ENCODE measurements at regions not wholly inside any gene's neighbourhood (a gene's known extent, or its start where the extent isn't known, plus 50 kb on each side); places are given as distances from the start of the nearest gene placed in this dataset.

DNA sequence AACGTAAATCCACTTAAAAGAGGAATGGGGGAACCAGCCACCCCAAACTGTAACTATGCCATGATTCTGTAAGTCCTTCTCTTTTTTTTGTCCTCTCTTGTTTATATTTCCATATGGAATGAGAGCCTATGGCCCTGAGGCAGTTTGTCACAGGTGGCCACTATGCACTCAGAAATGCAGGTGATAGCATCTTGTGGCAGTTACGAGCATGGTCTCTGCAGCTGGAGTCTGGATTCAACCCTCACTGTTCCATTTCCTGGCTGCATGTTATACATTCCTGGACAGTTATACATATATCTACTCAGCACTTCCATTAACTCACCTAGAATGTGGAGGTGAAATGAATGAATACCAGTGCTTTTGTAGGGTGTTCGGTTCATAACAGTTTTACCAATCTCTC is 291.5 kb upstream of the FANCL start:
- no peak for DNase-seq (ENCODE audit: low read depth in 4 of 4, low spot score in 3 of 4)

GRCh38 chr2:58527647-58528046 is 286.5 kb upstream of the FANCL start:
- no peak for DNase-seq (ENCODE audit: low read depth in 4 of 4, low spot score in 3 of 4)

DNA sequence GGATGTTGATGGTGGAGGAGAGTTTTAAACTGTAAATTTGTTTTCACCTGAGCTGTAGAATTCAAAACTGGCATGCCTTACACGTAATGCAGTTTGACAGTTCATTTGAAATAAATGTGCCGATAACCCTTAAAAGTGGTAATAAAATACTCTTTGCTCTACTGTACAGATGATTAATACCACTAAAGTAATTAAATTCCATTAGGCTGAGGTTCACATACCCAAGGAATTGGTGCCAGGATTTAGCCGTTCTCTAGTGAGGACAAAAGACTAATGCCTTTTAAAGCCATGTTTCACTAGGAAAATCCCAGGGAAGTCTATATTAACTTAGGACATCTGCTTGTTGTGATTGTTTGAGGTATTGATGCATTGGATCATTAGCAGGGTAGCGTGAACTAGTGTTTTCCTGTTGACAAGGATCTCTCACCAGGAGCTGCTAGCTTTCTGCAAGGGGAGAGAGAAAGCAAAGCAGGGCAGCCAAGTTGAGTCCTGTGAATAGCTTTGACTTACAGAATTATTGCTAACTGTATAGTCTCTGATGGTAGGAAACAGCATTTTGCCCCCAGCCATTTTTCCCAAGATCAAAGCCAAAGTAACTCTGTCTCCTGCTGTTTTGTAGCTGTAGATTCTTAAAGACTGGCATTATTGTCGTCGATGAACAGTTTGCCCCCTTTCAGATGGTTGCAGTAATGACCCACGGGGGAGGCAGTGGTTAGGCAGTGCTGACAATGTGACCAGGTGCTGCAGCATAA is 280.9 kb upstream of the FANCL start:
- no peak for DNase-seq (ENCODE audit: low read depth in 4 of 4, low spot score in 3 of 4)

GRCh38 chr2:58520903-58521302 is 279.8 kb upstream of the FANCL start:
- DNase-seq (ENCODE audit: low read depth in 4 of 4, low spot score in 3 of 4) = no peak

GRCh38 chr2:58517881-58518280 is 276.8 kb upstream of the FANCL start:
- no peak for DNase-seq (ENCODE audit: low read depth in 4 of 4, low spot score in 3 of 4)

DNA sequence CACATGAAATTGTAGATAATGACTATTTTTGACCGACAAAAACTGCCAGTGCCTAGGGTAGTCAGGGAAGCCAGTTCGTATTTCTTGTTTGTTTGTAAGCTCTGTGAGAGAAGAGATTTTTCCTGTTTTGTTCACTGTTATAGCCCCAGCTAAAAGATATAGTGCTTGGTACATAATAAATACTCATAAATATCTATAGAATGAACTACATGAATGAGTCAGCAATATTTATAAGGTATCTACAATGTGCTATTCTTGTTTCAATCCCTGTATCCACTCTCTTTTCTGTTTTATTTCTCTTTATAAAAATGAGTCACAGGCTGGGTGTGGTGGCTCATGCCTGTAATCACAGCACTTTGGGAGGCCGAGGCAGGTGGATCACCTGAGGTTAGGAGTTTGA is 275.6 kb upstream of the FANCL start:
- no peak for DNase-seq (ENCODE audit: low read depth in 4 of 4, low spot score in 3 of 4)

- DNase-seq (ENCODE audit: low read depth in 4 of 4, low spot score in 3 of 4) = no peak
These were observed 274.9 kb upstream of the FANCL start for GRCh38 chr2:58515827-58516573.

DNA sequence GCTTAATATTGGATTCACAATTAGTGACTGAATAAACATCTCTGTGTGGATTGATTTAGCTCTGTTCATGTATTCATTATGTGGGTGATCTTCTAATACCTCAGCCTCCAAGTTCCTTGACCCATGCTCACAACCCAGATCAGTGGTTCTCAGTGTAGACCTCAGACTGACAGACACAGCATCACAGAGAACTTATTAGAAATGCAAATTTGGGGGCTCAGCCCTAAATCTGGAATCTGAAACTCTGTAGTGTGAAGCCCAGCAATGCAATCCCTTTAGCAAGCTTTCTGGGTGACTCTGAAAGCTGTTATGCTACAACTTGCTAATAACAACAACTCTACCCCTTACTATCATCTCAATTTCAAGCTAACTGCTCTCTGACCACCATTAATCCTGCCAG is 273.1 kb upstream of the FANCL start:
- no peak for DNase-seq (ENCODE audit: low read depth in 4 of 4, low spot score in 3 of 4)

GRCh38 chr2:58512878-58513277 is 271.8 kb upstream of the FANCL start:
- DNase-seq (ENCODE audit: low read depth in 4 of 4, low spot score in 3 of 4) = no peak

GRCh38 chr2:58508006-58508405 is 266.9 kb upstream of the FANCL start:
- DNase-seq (ENCODE audit: low read depth in 4 of 4, low spot score in 3 of 4) = no peak

- no peak for DNase-seq (ENCODE audit: low read depth in 4 of 4, low spot score in 3 of 4)
These were observed 262.8 kb upstream of the FANCL start for GRCh38 chr2:58503918-58504317.

DNA sequence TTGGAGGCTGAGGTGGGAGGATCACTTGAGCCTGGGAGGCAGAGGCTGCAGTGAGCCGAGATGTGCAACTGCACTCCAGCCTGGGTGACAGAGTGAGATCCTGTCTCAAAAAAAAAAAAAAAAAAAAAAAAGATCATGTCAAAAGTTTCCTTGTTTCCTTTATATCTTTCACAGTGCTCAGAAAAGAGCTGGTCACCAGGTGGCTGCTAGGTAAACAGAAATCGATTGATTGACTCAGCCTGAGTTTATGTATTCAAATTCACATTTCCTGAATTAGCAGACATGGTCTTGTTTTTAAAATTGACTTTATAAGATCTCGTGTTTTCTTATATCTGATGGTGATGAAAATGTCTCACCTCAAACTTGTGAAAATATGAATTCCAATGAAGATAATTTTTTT is 261.8 kb upstream of the FANCL start:
- no peak for DNase-seq (ENCODE audit: low read depth in 4 of 4, low spot score in 3 of 4)

GRCh38 chr2:58501371-58502160 is 260.4 kb upstream of the FANCL start:
- no peak for DNase-seq (ENCODE audit: low read depth in 4 of 4, low spot score in 3 of 4)

DNA sequence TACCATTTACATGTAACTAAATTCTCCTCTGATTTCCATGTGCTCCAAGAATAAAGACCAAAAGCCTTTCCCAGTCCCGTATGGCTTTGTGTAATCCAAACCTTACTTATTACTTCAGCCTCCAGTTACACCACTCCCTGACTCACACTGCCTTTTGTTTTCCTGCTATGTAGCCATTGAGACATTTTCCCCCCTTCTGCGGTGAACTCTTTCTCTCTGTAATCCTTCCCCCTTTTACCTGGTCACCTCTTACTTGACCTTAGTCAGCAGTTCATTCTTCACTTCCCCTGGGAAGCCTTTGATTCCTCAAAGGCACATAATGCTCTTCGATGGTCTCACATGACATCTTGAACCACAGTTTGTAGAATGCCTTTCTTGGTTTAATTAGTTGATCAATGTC is 256.0 kb upstream of the FANCL start:
- DNase-seq (ENCODE audit: low read depth in 4 of 4, low spot score in 3 of 4) = no peak

DNA sequence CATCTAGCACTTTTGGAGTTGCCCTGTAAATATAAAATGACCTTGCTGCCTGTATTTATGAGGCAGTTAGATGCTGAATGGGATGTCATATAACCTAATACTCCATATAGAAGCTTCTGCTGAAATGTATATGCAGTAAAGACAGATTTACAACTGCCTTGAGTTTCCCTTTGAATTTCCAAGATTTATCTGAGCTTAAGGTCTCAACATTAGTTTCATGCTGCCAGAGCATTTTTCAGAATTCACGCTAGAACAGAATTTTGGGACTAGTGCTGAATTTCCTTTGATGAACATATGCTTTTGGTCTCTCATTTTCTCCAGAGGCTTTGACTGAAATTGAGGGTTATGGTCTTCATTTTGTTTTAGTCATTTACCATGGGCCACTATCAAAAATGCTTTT is 254.7 kb upstream of the FANCL start:
- DNase-seq (ENCODE audit: low read depth in 4 of 4, low spot score in 3 of 4) = no peak

GRCh38 chr2:58494071-58494501 is 253.0 kb upstream of the FANCL start:
- peak in 1 of 4 donors; percentile 24 for DNase-seq (ENCODE audit: low read depth in 4 of 4, low spot score in 3 of 4)

DNA sequence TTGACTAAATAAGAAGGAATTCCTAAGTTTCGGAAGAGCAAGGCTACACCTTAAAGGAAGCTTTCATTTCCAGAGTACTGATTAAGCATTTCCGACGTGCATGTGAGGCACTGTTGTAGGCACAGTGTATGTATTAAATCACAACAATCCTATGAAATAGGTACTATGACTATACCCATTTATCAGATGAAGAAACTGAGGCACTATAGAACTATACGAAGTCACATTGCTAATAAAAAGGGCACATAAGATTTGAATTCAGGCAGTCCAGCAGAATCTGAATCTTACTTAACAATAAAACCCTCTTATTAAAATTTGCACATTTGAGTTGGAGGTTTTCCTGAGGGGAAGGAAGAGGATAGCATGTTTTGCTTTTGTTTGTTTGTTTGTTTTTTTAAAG is 243.5 kb upstream of the FANCL start:
- DNase-seq (ENCODE audit: low read depth in 4 of 4, low spot score in 3 of 4) = no peak

DNA sequence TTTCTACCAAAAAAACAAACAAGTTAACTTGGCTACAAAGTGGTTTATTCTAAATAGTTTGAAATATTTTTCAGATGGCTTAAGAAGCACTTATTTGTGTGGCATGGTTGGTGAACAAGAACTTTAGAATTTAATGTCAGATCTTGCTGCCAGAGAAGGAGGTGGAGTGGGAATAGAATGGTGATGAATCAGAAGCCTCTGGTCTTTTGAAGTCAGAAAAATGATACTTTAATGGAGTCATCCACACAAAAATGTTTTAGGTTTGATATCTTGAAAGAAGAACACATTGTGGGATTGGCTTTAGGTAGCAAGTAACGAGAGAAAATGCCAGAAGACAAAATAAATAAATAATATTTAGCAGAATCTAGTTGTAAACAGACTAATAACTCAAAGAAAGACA is 243.1 kb upstream of the FANCL start:
- DNase-seq (ENCODE audit: low read depth in 4 of 4, low spot score in 3 of 4) = no peak

DNA sequence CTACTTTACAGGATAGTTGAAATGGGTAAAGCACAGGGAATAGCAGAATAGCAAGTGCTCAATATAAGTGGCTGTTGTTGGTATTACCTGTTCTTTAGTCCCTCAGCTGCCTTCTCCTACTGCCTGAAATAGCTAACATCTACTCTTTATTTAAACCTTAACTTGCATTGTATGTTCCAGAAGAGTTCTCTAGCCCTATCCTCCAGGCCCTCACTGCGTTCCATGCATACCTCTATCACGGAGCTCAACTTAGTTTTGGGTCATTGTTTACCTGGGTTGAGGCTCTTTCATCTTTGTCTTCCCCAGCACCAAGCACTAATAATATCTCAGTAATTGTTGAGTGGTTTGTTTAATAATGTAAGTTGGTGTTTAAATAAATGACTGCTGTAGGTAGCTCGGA is 242.2 kb upstream of the FANCL start:
- DNase-seq (ENCODE audit: low read depth in 4 of 4, low spot score in 3 of 4) = no peak

GRCh38 chr2:58481670-58482069 is 240.5 kb upstream of the FANCL start:
- no peak for DNase-seq (ENCODE audit: low read depth in 4 of 4, low spot score in 3 of 4)

DNA sequence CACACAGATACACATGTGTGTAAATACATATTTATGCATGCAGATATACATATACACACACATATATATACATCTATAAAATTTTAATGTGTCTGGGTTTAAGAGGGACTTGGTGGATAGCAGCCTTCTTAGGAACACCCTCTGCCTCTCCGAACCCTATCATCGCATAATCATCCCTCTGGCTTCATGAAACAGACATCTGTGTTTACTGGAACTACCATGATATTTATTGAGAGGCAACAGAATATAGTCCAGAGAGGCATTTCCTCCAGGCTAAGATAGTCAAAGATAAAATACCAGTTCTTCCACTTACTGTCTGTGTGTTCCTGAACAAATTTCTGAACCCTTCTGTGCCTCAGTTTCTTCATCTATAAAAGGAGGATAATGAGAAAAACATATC is 239.0 kb upstream of the FANCL start:
- DNase-seq (ENCODE audit: low read depth in 4 of 4, low spot score in 3 of 4) = no peak

All from left renal pelvis (tissue), 4 donors.